ENCODE measurements at regions not wholly inside any gene's neighbourhood (a gene's known extent, or its start where the extent isn't known, plus 50 kb on each side); places are given as distances from the start of the nearest gene placed in this dataset.

DNA sequence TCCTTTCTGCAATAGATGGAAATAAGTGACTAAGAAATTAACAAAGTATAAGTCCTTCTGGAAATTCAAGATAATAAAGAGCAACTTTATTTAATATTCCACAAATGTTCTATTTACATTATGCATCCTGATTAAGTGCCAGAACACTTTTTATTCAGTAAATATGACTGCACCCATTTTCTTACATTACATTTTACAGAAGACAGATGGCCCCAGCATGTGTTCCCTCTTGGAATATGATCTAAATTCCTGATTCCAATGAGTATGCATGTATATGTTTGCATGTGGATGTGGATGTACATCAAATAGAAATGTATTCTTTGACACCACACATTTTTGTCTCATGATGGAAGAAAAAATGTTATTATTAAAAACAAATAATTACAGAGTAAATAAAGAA is 628.7 kb upstream of the SEMA3D start:
- H3K9me3 Mint-ChIP-seq (ENCODE audit: insufficient read depth), result no peaks in the 10 kb centered on the region
- H3K27me3 Mint-ChIP-seq, result no peaks in the 10 kb centered on the region

DNA sequence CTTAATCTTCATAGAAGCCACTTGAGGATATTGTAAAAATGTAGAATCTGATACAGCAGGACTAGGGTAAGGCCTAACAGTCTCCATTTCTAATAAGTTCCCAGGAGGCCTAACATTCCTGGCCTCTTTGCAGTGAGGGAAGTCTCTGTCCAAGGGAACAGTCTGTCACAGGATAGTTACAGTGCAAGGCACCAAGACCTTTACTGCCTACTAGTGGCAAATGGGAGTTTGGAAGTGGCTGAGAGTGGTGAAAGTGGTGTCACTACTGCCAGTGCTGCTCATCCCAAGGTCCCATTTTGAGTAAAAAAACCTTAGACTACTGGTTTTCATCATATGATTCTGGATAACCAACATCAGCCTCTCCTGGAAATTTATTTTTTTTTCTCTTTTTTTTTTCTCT is 619.5 kb upstream of the SEMA3D start:
- ATAC-seq (ENCODE audit: low read depth), result no peak

More for the DNA sequence above, 628.7 kb upstream of the SEMA3D start:
- CTCF ChIA-PET, result no interaction called here
- no peaks in the 10 kb centered on the region for H4K20me1 ChIP-seq (ENCODE audit: control insufficient read depth, insufficient read depth, low read length, poor library complexity, severe bottlenecking)
- Mint-ChIP-seq H3K4me3 (no peak overlapping the region), H3K27ac (no peak overlapping the region), H3K4me1 (no peaks in the 10 kb centered on the region)
- no peak for DNase-seq
- no peaks in the 10 kb centered on the region for H3K27me3 ChIP-seq (replicated peaks in 1 of 4; ENCODE audit: control extremely low read depth in 1 of 4, control insufficient read depth in 3 of 4, insufficient read depth in 4 of 4, low read length in 3 of 4)
- POLR2A ChIA-PET, result no interaction called here
- no peak overlapping the region for H3K27ac ChIP-seq (ENCODE audit: low read length in 2 of 2)
- intact Hi-C loops (cut with micrococcal nuclease), result no loop called here
- ATAC-seq (ENCODE audit: low read depth), result no peak
- TF ChIP-seq CTCF (IDR thresholded peaks at IDR 0.05), result no peak
- H2AFZ ChIP-seq (ENCODE audit: insufficient read depth, low read depth, low read length, poor library complexity, severe bottlenecking), result no peak overlapping the region
- no peaks in the 10 kb centered on the region for H3K36me3 ChIP-seq (replicated peaks in 1 of 2; ENCODE audit: control extremely low read depth in 1 of 2, control insufficient read depth in 1 of 2, extremely low read depth in 1 of 2, insufficient read depth in 2 of 2, low read length in 1 of 2)
- no peak overlapping the region for H3K9ac ChIP-seq (ENCODE audit: low read length)
- H3K4me1 ChIP-seq (ENCODE audit: control insufficient read depth in 2 of 2, insufficient read depth in 2 of 2, low read length in 2 of 2), result no peaks in the 10 kb centered on the region
- no peaks in the 10 kb centered on the region for H3K9me3 ChIP-seq (ENCODE audit: control extremely low read depth in 1 of 3, control insufficient read depth in 2 of 3, insufficient read depth in 1 of 3, low read length in 2 of 3)
- H3K4me3 ChIP-seq (ENCODE audit: control extremely low read depth in 1 of 5, extremely low read depth in 1 of 5, insufficient read depth in 1 of 5, low read depth in 2 of 5, low read length in 4 of 5), result no peak overlapping the region
- no peaks in the 10 kb centered on the region for H3K79me2 ChIP-seq (ENCODE audit: control insufficient read depth, insufficient read depth, low read length)
- H3K4me2 ChIP-seq (replicated peaks; ENCODE audit: low read depth, low read length, poor library complexity, severe bottlenecking), result no peak overlapping the region

More for the DNA sequence above, 619.5 kb upstream of the SEMA3D start:
- intact Hi-C loops (cut with micrococcal nuclease), result no loop called here
- CTCF ChIA-PET, result no interaction called here
- Mint-ChIP-seq H3K27ac (no peak overlapping the region), H3K4me1 (no peaks in the 10 kb centered on the region), H3K27me3 (no peaks in the 10 kb centered on the region), H3K9me3 (ENCODE audit: insufficient read depth) (no peaks in the 10 kb centered on the region), H3K4me3 (no peak overlapping the region)
- Histone ChIP-seq H3K4me1 (ENCODE audit: control insufficient read depth in 2 of 2, insufficient read depth in 2 of 2, low read length in 2 of 2) (no peaks in the 10 kb centered on the region), H4K20me1 (ENCODE audit: control insufficient read depth, insufficient read depth, low read length, poor library complexity, severe bottlenecking) (no peaks in the 10 kb centered on the region), H3K4me2 (replicated peaks; ENCODE audit: low read depth, low read length, poor library complexity, severe bottlenecking) (no peak overlapping the region), H3K9ac (ENCODE audit: low read length) (no peak overlapping the region), H3K9me3 (ENCODE audit: control extremely low read depth in 1 of 3, control insufficient read depth in 2 of 3, insufficient read depth in 1 of 3, low read length in 2 of 3) (no peaks in the 10 kb centered on the region), H3K27ac (ENCODE audit: low read length in 2 of 2) (no peak overlapping the region), H3K4me3 (ENCODE audit: control extremely low read depth in 1 of 5, extremely low read depth in 1 of 5, insufficient read depth in 1 of 5, low read depth in 2 of 5, low read length in 4 of 5) (no peak overlapping the region), H3K79me2 (ENCODE audit: control insufficient read depth, insufficient read depth, low read length) (no peaks in the 10 kb centered on the region), H3K27me3 (replicated peaks in 1 of 4; ENCODE audit: control extremely low read depth in 1 of 4, control insufficient read depth in 3 of 4, insufficient read depth in 4 of 4, low read length in 3 of 4) (no peaks in the 10 kb centered on the region), H3K36me3 (replicated peaks in 1 of 2; ENCODE audit: control extremely low read depth in 1 of 2, control insufficient read depth in 1 of 2, extremely low read depth in 1 of 2, insufficient read depth in 2 of 2, low read length in 1 of 2) (no peaks in the 10 kb centered on the region), H2AFZ (ENCODE audit: insufficient read depth, low read depth, low read length, poor library complexity, severe bottlenecking) (no peak overlapping the region)
- DNase-seq, result no peak
- TF ChIP-seq EZH2 (IDR thresholded peaks at IDR 0.05; ENCODE audit: borderline replicate concordance, insufficient read depth, low read depth, low read length, poor library complexity, severe bottlenecking), result no peak
- TF ChIP-seq CTCF (IDR thresholded peaks at IDR 0.05), result no peak
- POLR2A ChIA-PET, result no interaction called here
